ENCODE measurements at regions not wholly inside any gene's neighbourhood (a gene's known extent, or its start where the extent isn't known, plus 50 kb on each side); places are given as distances from the start of the nearest gene placed in this dataset.

GRCh38 chr9:74330487-74331214 is 166.5 kb upstream of the RORB start:
- intact Hi-C loops (cut with DNase I), result no loop called here

GRCh38 chr9:74331607-74332006 is 165.5 kb upstream of the RORB start:
- no peak overlapping the region for H3K27ac ChIP-seq
- ATAC-seq (no peak), DNase-seq (no peak)
- H3K4me3 ChIP-seq, result no peak overlapping the region
- H3K27me3 ChIP-seq, result no peaks in the 10 kb centered on the region
- 19 to 20% methylated on average over 3 of the region's 3 CpGs for WGBS, 2 donors
- H3K36me3 ChIP-seq (replicated peaks in 1 of 2; ENCODE audit: insufficient read depth in 1 of 2, low read depth in 2 of 2), result no peaks in the 10 kb centered on the region
- peaks cover 11% of the 10 kb centered on the region for H3K4me1 ChIP-seq
- TF ChIP-seq POLR2A (IDR thresholded peaks at IDR 0.05), result no peak
- TF ChIP-seq CTCF (IDR thresholded peaks at IDR 0.05), result no peak
- intact Hi-C loops (cut with DNase I), result no loop called here
- no peaks in the 10 kb centered on the region for H3K9me3 ChIP-seq

More at GRCh38 chr9:74330487-74331214, 166.5 kb upstream of the RORB start:
- WGBS, 2 donors, result 57 to 60% methylated on average over 2 of the region's 2 CpGs
- H3K36me3 ChIP-seq (replicated peaks in 1 of 2; ENCODE audit: insufficient read depth in 1 of 2, low read depth in 2 of 2), result no peaks in the 10 kb centered on the region
- H3K4me3 ChIP-seq, result no peak overlapping the region
- no peak overlapping the region for H3K27ac ChIP-seq
- ATAC-seq (no peak), DNase-seq (no peak)
- no peak for TF ChIP-seq POLR2A (IDR thresholded peaks at IDR 0.05)
- TF ChIP-seq CTCF (IDR thresholded peaks at IDR 0.05), result no peak
- H3K27me3 ChIP-seq, result no peaks in the 10 kb centered on the region
- H3K9me3 ChIP-seq, result no peaks in the 10 kb centered on the region
- peaks cover 11% of the 10 kb centered on the region for H3K4me1 ChIP-seq

- no peaks in the 10 kb centered on the region for H3K27me3 ChIP-seq
- H3K27ac ChIP-seq, result no peak overlapping the region
- no peaks in the 10 kb centered on the region for H3K9me3 ChIP-seq
- TF ChIP-seq POLR2A (IDR thresholded peaks at IDR 0.05), result no peak
- TF ChIP-seq CTCF (IDR thresholded peaks at IDR 0.05), result no peak
- WGBS, 2 donors, result 57 to 65% methylated on average over 5 of the region's 5 CpGs
- H3K4me3 ChIP-seq, result no peak overlapping the region
- no peak for ATAC-seq
- H3K36me3 ChIP-seq (replicated peaks in 1 of 2; ENCODE audit: insufficient read depth in 1 of 2, low read depth in 2 of 2), result no peaks in the 10 kb centered on the region
- intact Hi-C loops (cut with DNase I), result no loop called here
- peaks cover 11% of the 10 kb centered on the region for H3K4me1 ChIP-seq
- no peak for DNase-seq
Observed at GRCh38 chr9:74333384-74334032, 163.6 kb upstream of the RORB start.

- no peaks in the 10 kb centered on the region for H3K36me3 ChIP-seq (replicated peaks in 1 of 2; ENCODE audit: insufficient read depth in 1 of 2, low read depth in 2 of 2)
- no peak overlapping the region for H3K4me3 ChIP-seq
- H3K27ac ChIP-seq, result no peak overlapping the region
- H3K27me3 ChIP-seq, result no peaks in the 10 kb centered on the region
- DNase-seq (no peak), ATAC-seq (no peak)
- WGBS, 2 donors, result 70 to 81% methylated on average over 2 of the region's 2 CpGs
- no peaks in the 10 kb centered on the region for H3K9me3 ChIP-seq
- no peak for TF ChIP-seq CTCF (IDR thresholded peaks at IDR 0.05)
- TF ChIP-seq POLR2A (IDR thresholded peaks at IDR 0.05), result no peak
- intact Hi-C loops (cut with DNase I), result no loop called here
- peaks cover 11% of the 10 kb centered on the region for H3K4me1 ChIP-seq
Observed at GRCh38 chr9:74334271-74334670, 162.9 kb upstream of the RORB start.

Data from body of pancreas (tissue), 4 donors.